Right renal pelvis (tissue), 4 donors: ENCODE measurements at regions not wholly inside any gene's neighbourhood (a gene's known extent, or its start where the extent isn't known, plus 50 kb on each side); places are given as distances from the start of the nearest gene placed in this dataset.
"Not testable (repeated sequence)": the region's sequence is repeated elsewhere in the genome, so short reads cannot be mapped to it uniquely, and the experiment has no call there.

Experiments
- DNase-seq, 4 donors: peaks; one replicate each; pipeline ENCODE4 v3.0.0-alpha.2; 2013; ENCODE audit warnings: low read depth in 4 of 4, low spot score in 3 of 4, missing footprints in 1 of 4

- DNase-seq, result no peak
Measured at GRCh38 chr13:21310220-21310619, 133.8 kb downstream of the MRPL57 start.

- DNase-seq, result not testable (repeated sequence)
Measured at GRCh38 chr13:21314976-21315375, 138.5 kb downstream of the MRPL57 start.

GRCh38 chr13:21316376-21316775 is 139.9 kb downstream of the MRPL57 start:
- DNase-seq, result no peak

- DNase-seq, result no peak
Measured at GRCh38 chr13:21318891-21319532, 140.1 kb downstream of the ZDHHC20 start.

- DNase-seq, result no peak
Measured at GRCh38 chr13:21319869-21320641, 139.0 kb downstream of the ZDHHC20 start.

- DNase-seq, result no peak
Measured at GRCh38 chr13:21320642-21321034, 138.5 kb downstream of the ZDHHC20 start.

- DNase-seq, result no peak
Measured at GRCh38 chr13:21321269-21321668, 137.8 kb downstream of the ZDHHC20 start.

- DNase-seq, result no peak
Measured at GRCh38 chr13:21322327-21322965, 136.7 kb downstream of the ZDHHC20 start.
